IMR-90 (cell line): ENCODE measurements at regions not wholly inside any gene's neighbourhood (a gene's known extent, or its start where the extent isn't known, plus 50 kb on each side); places are given as distances from the start of the nearest gene placed in this dataset.
A peak's percentile ranks its signal among the peaks of the same experiment; 100 is the strongest.

Source experiments
- ATAC-seq: fragments of 200-7000 bp; cut with Tn5 transposase; 2 replicates; pipeline ENCODE4 v1.9.1; 2020; ENCODE audit warnings: low read depth, mild to moderate bottlenecking, moderate library complexity
- BruUV-seq: library from RNA; stranded (reverse); fragments of 400-500 nt; replicated peaks from 2 replicates; lab custom pipeline; 2021; lab: Mats Ljungman, UMichigan
- CTCF ChIA-PET: fragments of 300-600 bp; formaldehyde crosslinking; extraction: SDS; loops from one replicate; lab custom pipeline; 2021; ENCODE audit warnings: antibody characterized with exemption; lab: Yijun Ruan, JAX
- POLR2A ChIA-PET: fragments of 300-600 bp; sonication (Branson Sonifier 250); formaldehyde crosslinking; loops from one replicate; lab custom pipeline; 2022; ENCODE audit warnings: antibody characterized with exemption; ENCODE audit not compliant: unreplicated experiment; lab: Charles Lee
- DNase-seq: peaks from one replicate; pipeline ENCODE4 v3.0.0; 2013
- H2AFZ ChIP-seq: replicated peaks from 2 replicates; pipeline ENCODE3; 2013; ENCODE audit warnings: low read length, mild to moderate bottlenecking; ENCODE audit not compliant: poor library complexity
- H2AK5ac ChIP-seq: 2 replicates; pipeline ENCODE4 v1.6.1; 2013; ENCODE audit warnings: low read depth, low read length, inconsistent platforms
- H2AK9ac ChIP-seq: replicated peaks from 2 replicates; pipeline ENCODE3; 2013; ENCODE audit warnings: mild to moderate bottlenecking, low read depth, low read length, moderate library complexity; ENCODE audit not compliant: poor library complexity
- H2BK120ac ChIP-seq: 2 replicates; pipeline ENCODE4 v1.6.1; 2013; ENCODE audit warnings: low read depth, low read length, inconsistent platforms
- H2BK15ac ChIP-seq: 3 replicates; pipeline ENCODE4 v1.6.1; 2013; ENCODE audit warnings: low read depth, low read length, inconsistent platforms
- H2BK20ac ChIP-seq: 2 replicates; pipeline ENCODE4 v1.6.1; 2013; ENCODE audit warnings: low read depth, mild to moderate bottlenecking, inconsistent platforms, low read length, moderate library complexity
- H2BK5ac ChIP-seq: 2 replicates; pipeline ENCODE4 v1.6.1; 2013; ENCODE audit warnings: mild to moderate bottlenecking, low read depth, low read length, inconsistent platforms; ENCODE audit not compliant: poor library complexity, severe bottlenecking
- H3K14ac ChIP-seq: replicated peaks from 2 replicates; pipeline ENCODE4 v1.6.1; 2013; ENCODE audit warnings: low read depth, low read length, inconsistent platforms
- H3K18ac ChIP-seq: 2 replicates; pipeline ENCODE4 v1.6.1; 2013; ENCODE audit warnings: low read depth, low read length, control low read depth
- H3K23ac ChIP-seq: 2 replicates; pipeline ENCODE4 v1.6.1; 2013; ENCODE audit warnings: low read depth, low read length, inconsistent platforms
- H3K27ac ChIP-seq: 2 replicates; pipeline ENCODE4 v1.5.1; 2013; ENCODE audit warnings: mild to moderate bottlenecking, control low read depth, low read length; ENCODE audit not compliant: insufficient read depth
- H3K27me3 ChIP-seq: 2 replicates; pipeline ENCODE4 v1.6.1; 2013; ENCODE audit warnings: low read length; ENCODE audit not compliant: control insufficient read depth, insufficient read depth
- H3K36me3 ChIP-seq: 2 replicates; pipeline ENCODE4 v1.6.1; 2013; ENCODE audit warnings: low read length, mixed read lengths; ENCODE audit not compliant: control insufficient read depth, insufficient read depth
- H3K4ac ChIP-seq: 2 replicates; pipeline ENCODE4 v1.6.1; 2013; ENCODE audit warnings: low read depth, low read length, inconsistent platforms
- H3K4me1 ChIP-seq: 2 replicates; pipeline ENCODE4 v1.6.1; 2013; ENCODE audit warnings: low read length, mixed read lengths; ENCODE audit not compliant: control insufficient read depth, insufficient read depth
- H3K4me2 ChIP-seq: 2 replicates; pipeline ENCODE4 v1.6.1; 2013; ENCODE audit warnings: low read depth, mild to moderate bottlenecking, control low read depth, low read length, moderate library complexity
- H3K4me3 ChIP-seq: 2 replicates; pipeline ENCODE4 v1.5.1; 2013; ENCODE audit warnings: low read depth, mild to moderate bottlenecking, control low read depth, low read length, moderate library complexity; ENCODE audit not compliant: insufficient read depth
- H3K56ac ChIP-seq: 2 replicates; pipeline ENCODE4 v1.6.1; 2013; ENCODE audit warnings: low read length, inconsistent platforms; ENCODE audit not compliant: insufficient read depth; ENCODE audit errors: extremely low read depth
- H3K79me1 ChIP-seq, 2 experiments: 2 replicates each; pipeline ENCODE4 v1.6.1; 2013; ENCODE audit warnings: low read length in 2 of 2, inconsistent platforms in 1 of 2, low read depth in 1 of 2
- H3K9ac ChIP-seq: 2 replicates; pipeline ENCODE4 v1.6.1; 2013; ENCODE audit warnings: low read depth, low read length, control low read depth
- H3K9me1 ChIP-seq: 2 replicates; pipeline ENCODE4 v1.6.1; 2013; ENCODE audit warnings: low read length, inconsistent platforms; ENCODE audit not compliant: insufficient read depth
- H3K9me3 ChIP-seq: 2 replicates; pipeline ENCODE4 v1.6.1; 2013; ENCODE audit warnings: low read length; ENCODE audit not compliant: control insufficient read depth, insufficient read depth
- H4K20me1 ChIP-seq: 2 replicates; pipeline ENCODE4 v1.6.1; 2013; ENCODE audit warnings: low read length, inconsistent platforms; ENCODE audit not compliant: insufficient read depth
- H4K5ac ChIP-seq: 2 replicates; pipeline ENCODE4 v1.6.1; 2013; ENCODE audit warnings: mild to moderate bottlenecking, low read depth, low read length, control low read depth
- H4K8ac ChIP-seq, 2 experiments: 2 replicates each; pipeline ENCODE4 v1.6.1; 2013; ENCODE audit warnings: low read depth in 2 of 2, low read length in 2 of 2, control low read depth in 1 of 2, inconsistent platforms in 1 of 2
- H4K91ac ChIP-seq: 2 replicates; pipeline ENCODE4 v1.6.1; 2013; ENCODE audit warnings: low read depth, low read length, inconsistent platforms; ENCODE audit not compliant: insufficient read depth
- RAD21 ChIP-seq: IDR thresholded peaks from 2 replicates; pipeline ENCODE4 v1.6.1; 2012; ENCODE audit warnings: low read length, improper control_type of control experiment
- RCOR1 ChIP-seq: IDR thresholded peaks from 2 replicates; pipeline ENCODE4 v1.6.1; 2012; ENCODE audit warnings: mild to moderate bottlenecking, low read length, improper control_type of control experiment; ENCODE audit not compliant: insufficient replicate concordance
- WGBS, 2 experiments: methylation state at CpG; one replicate each; pipeline versions ENCODE4 v1.1.5 to v1.1.7; 2013; ENCODE audit warnings: missing lambda C conversion rate in 2 of 2; ENCODE audit not compliant: insufficient read length in 1 of 2; ENCODE audit errors: extremely low coverage in 2 of 2; 5-methylcytosine and 5-hydroxymethylcytosine counted together
- dilution Hi-C: fragments of 300-500 bp; cut with HindIII; formaldehyde crosslinking; loops from one replicate; pipeline ENCODE4 v1.14.3; 2018; ENCODE audit warnings: low sequenced_read_pairs; ENCODE audit not compliant: unreplicated experiment
- in situ Hi-C: fragments of 300-500 bp; cut with MboI; formaldehyde crosslinking; loops from 3 replicates; pipeline ENCODE4 v1.14.3; 2019; ENCODE audit warnings: low sequenced_read_pairs, inconsistent platforms, mixed read lengths
- intact Hi-C: fragments of 100-400 bp; cut with micrococcal nuclease; formaldehyde crosslinking; loops from 2 replicates; pipeline ENCODE4 v1.10.0; 2022

DNA sequence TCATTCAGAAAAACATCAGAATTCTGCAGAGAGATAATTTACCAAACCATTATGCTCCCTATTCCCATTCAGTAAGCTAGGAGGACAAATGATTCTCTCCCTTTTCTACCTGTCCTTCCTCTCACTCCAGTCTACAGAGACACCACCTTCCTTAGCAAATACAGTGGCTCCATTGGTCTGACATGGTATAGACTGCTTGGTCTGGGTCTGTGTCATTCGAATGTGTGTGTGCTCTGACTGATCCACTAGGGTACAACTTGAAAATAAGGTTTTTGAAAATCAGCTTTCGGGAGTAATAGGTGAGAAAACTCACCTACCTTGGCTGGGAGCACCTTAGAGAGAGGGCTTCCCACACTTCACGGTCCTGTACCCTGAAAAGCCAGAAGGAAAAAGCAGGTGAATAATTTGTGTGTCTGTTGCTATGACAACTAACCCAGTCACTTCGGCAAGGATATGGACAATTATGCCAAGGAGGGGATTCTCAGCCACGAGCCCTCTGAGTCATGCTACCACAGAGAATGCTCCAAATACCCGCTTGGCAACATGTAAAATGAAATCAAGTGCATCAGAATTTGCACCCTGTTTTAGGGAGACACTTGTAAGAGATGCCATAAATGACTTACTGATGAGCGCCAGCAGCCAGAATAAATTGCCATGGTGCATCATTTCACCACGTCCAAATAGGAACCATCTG lies 114.5 kb upstream of the PRKCQ start:
- Histone ChIP-seq H4K20me1 (no peaks in the 10 kb centered on the region), H2AK9ac (no peak overlapping the region), H3K14ac (peak overlapping the region; percentile 75), H3K18ac (no peak overlapping the region), H3K27me3 (no peaks in the 10 kb centered on the region), H2BK15ac (no peak overlapping the region; the same call in 2 of the 3 replicates), H3K36me3 (no peaks in the 10 kb centered on the region), H3K27ac (no peak overlapping the region), H3K4me2 (no peak overlapping the region), H3K4me1 (peaks cover 8% of the 10 kb centered on the region), H4K91ac (no peak overlapping the region), H2AK5ac (no peak overlapping the region), H3K9ac (no peak overlapping the region), H2BK5ac (no peak overlapping the region), H4K8ac (no peak overlapping the region), H2BK20ac (peak overlapping the region; percentile 58; the same call in 1 of the 2 replicates), H3K79me1 (no peaks in the 10 kb centered on the region), H4K5ac (no peak overlapping the region), H3K23ac (no peak overlapping the region), H3K9me1 (no peaks in the 10 kb centered on the region), H3K56ac (no peak overlapping the region), H3K4ac (0 out of 2 replicates have a peak overlapping the region, but pooled peaks have one; percentile 26), H3K4me3 (no peak overlapping the region), H3K9me3 (no peaks in the 10 kb centered on the region), H2AFZ (no peak overlapping the region), H2BK120ac (no peak overlapping the region; the same call in 1 of the 2 replicates)
- TF ChIP-seq RAD21 (no peak), RCOR1 (no peak)
- dilution Hi-C loops (loop anchor here (25.0 kb wide), 1 partner anchor 718 kb away; the partner anchor contains the start of gene SFMBT2), intact Hi-C loops (no loop called here), in situ Hi-C loops (no loop called here)
- CTCF ChIA-PET: no interaction called here
- POLR2A ChIA-PET: no interaction called here
- DNase-seq (no peak), ATAC-seq (no peak)
- no TSS peak for BruUV-seq
- no CpG with 5 or more reads among the region's 8 CpGs for WGBS, 2 experiments
